ENCODE measurements at regions not wholly inside any gene's neighbourhood (a gene's known extent, or its start where the extent isn't known, plus 50 kb on each side); places are given as distances from the start of the nearest gene placed in this dataset.

GRCh38 chr6:103895136-103895535 lies 964.6 kb downstream of the HACE1 start:
- H3K36me3 Mint-ChIP-seq (ENCODE audit: low read depth): no peaks in the 10 kb centered on the region
- H3K9me3 Mint-ChIP-seq: no peaks in the 10 kb centered on the region
- no peaks in the 10 kb centered on the region for H3K4me1 Mint-ChIP-seq (ENCODE audit: low read depth)
- no peak overlapping the region for H3K27ac Mint-ChIP-seq
- H3K4me3 Mint-ChIP-seq: no peak overlapping the region
- H3K27me3 Mint-ChIP-seq (ENCODE audit: low read depth): no peaks in the 10 kb centered on the region

GRCh38 chr6:103893141-103893581 lies 966.6 kb downstream of the HACE1 start:
- Mint-ChIP-seq H3K27ac (no peak overlapping the region), H3K27me3 (ENCODE audit: low read depth) (no peaks in the 10 kb centered on the region), H3K4me1 (ENCODE audit: low read depth) (no peaks in the 10 kb centered on the region), H3K4me3 (no peak overlapping the region), H3K9me3 (peaks cover 3% of the 10 kb centered on the region), H3K36me3 (ENCODE audit: low read depth) (no peaks in the 10 kb centered on the region)

GRCh38 chr6:103886951-103887350 lies 972.8 kb downstream of the HACE1 start:
- peaks cover 3% of the 10 kb centered on the region for H3K9me3 Mint-ChIP-seq
- no peak overlapping the region for H3K4me3 Mint-ChIP-seq
- H3K36me3 Mint-ChIP-seq (ENCODE audit: low read depth): no peaks in the 10 kb centered on the region
- no peaks in the 10 kb centered on the region for H3K27me3 Mint-ChIP-seq (ENCODE audit: low read depth)
- no peaks in the 10 kb centered on the region for H3K4me1 Mint-ChIP-seq (ENCODE audit: low read depth)
- H3K27ac Mint-ChIP-seq: no peak overlapping the region

- no peaks in the 10 kb centered on the region for H3K27me3 Mint-ChIP-seq (ENCODE audit: low read depth)
- H3K4me3 Mint-ChIP-seq: no peak overlapping the region
- no peaks in the 10 kb centered on the region for H3K4me1 Mint-ChIP-seq (ENCODE audit: low read depth)
- no peak overlapping the region for H3K27ac Mint-ChIP-seq
- H3K9me3 Mint-ChIP-seq: peaks cover 4% of the 10 kb centered on the region
- no peaks in the 10 kb centered on the region for H3K36me3 Mint-ChIP-seq (ENCODE audit: low read depth)
These were observed 974.3 kb downstream of the HACE1 start for GRCh38 chr6:103885446-103885845.

- no peaks in the 10 kb centered on the region for H3K4me1 Mint-ChIP-seq (ENCODE audit: low read depth)
- H3K9me3 Mint-ChIP-seq: peaks cover 3% of the 10 kb centered on the region
- no peak overlapping the region for H3K27ac Mint-ChIP-seq
- no peaks in the 10 kb centered on the region for H3K36me3 Mint-ChIP-seq (ENCODE audit: low read depth)
- H3K4me3 Mint-ChIP-seq: no peak overlapping the region
- H3K27me3 Mint-ChIP-seq (ENCODE audit: low read depth): no peaks in the 10 kb centered on the region
These were observed 979.9 kb downstream of the HACE1 start for GRCh38 chr6:103879800-103880199.

GRCh38 chr6:103875221-103875620 lies 984.5 kb downstream of the HACE1 start:
- H3K4me1 Mint-ChIP-seq (ENCODE audit: low read depth): no peaks in the 10 kb centered on the region
- H3K27me3 Mint-ChIP-seq (ENCODE audit: low read depth): no peaks in the 10 kb centered on the region
- no peak overlapping the region for H3K4me3 Mint-ChIP-seq
- H3K27ac Mint-ChIP-seq: no peak overlapping the region
- no peaks in the 10 kb centered on the region for H3K36me3 Mint-ChIP-seq (ENCODE audit: low read depth)
- H3K9me3 Mint-ChIP-seq: peaks cover under 1% of the 10 kb centered on the region

GRCh38 chr6:103874575-103874974 lies 985.1 kb downstream of the HACE1 start:
- H3K9me3 Mint-ChIP-seq: no peaks in the 10 kb centered on the region
- no peak overlapping the region for H3K4me3 Mint-ChIP-seq
- H3K4me1 Mint-ChIP-seq (ENCODE audit: low read depth): no peaks in the 10 kb centered on the region
- no peaks in the 10 kb centered on the region for H3K36me3 Mint-ChIP-seq (ENCODE audit: low read depth)
- H3K27ac Mint-ChIP-seq: no peak overlapping the region
- H3K27me3 Mint-ChIP-seq (ENCODE audit: low read depth): no peaks in the 10 kb centered on the region

- H3K27me3 Mint-ChIP-seq (ENCODE audit: low read depth): no peaks in the 10 kb centered on the region
- H3K4me3 Mint-ChIP-seq: no peak overlapping the region
- H3K9me3 Mint-ChIP-seq: no peaks in the 10 kb centered on the region
- no peak overlapping the region for H3K27ac Mint-ChIP-seq
- no peaks in the 10 kb centered on the region for H3K4me1 Mint-ChIP-seq (ENCODE audit: low read depth)
- H3K36me3 Mint-ChIP-seq (ENCODE audit: low read depth): no peaks in the 10 kb centered on the region
These were observed 987.0 kb downstream of the HACE1 start for GRCh38 chr6:103872678-103873077.

GRCh38 chr6:103872233-103872632 lies 987.5 kb downstream of the HACE1 start:
- Mint-ChIP-seq H3K4me3 (no peak overlapping the region), H3K9me3 (no peaks in the 10 kb centered on the region), H3K27me3 (ENCODE audit: low read depth) (no peaks in the 10 kb centered on the region), H3K27ac (no peak overlapping the region), H3K4me1 (ENCODE audit: low read depth) (no peaks in the 10 kb centered on the region), H3K36me3 (ENCODE audit: low read depth) (no peaks in the 10 kb centered on the region)

GRCh38 chr6:103870970-103871369 lies 988.7 kb downstream of the HACE1 start:
- no peaks in the 10 kb centered on the region for H3K4me1 Mint-ChIP-seq (ENCODE audit: low read depth)
- H3K4me3 Mint-ChIP-seq: no peak overlapping the region
- no peaks in the 10 kb centered on the region for H3K36me3 Mint-ChIP-seq (ENCODE audit: low read depth)
- no peak overlapping the region for H3K27ac Mint-ChIP-seq
- H3K9me3 Mint-ChIP-seq: no peaks in the 10 kb centered on the region
- no peaks in the 10 kb centered on the region for H3K27me3 Mint-ChIP-seq (ENCODE audit: low read depth)

GRCh38 chr6:103862297-103862696 lies 997.4 kb downstream of the HACE1 start:
- no peaks in the 10 kb centered on the region for H3K27me3 Mint-ChIP-seq (ENCODE audit: low read depth)
- no peak overlapping the region for H3K27ac Mint-ChIP-seq
- H3K36me3 Mint-ChIP-seq (ENCODE audit: low read depth): no peaks in the 10 kb centered on the region
- H3K4me3 Mint-ChIP-seq: no peak overlapping the region
- H3K9me3 Mint-ChIP-seq: no peaks in the 10 kb centered on the region
- no peaks in the 10 kb centered on the region for H3K4me1 Mint-ChIP-seq (ENCODE audit: low read depth)

- Mint-ChIP-seq H3K9me3 (no peaks in the 10 kb centered on the region), H3K4me1 (ENCODE audit: low read depth) (no peaks in the 10 kb centered on the region), H3K36me3 (ENCODE audit: low read depth) (no peaks in the 10 kb centered on the region), H3K27ac (no peak overlapping the region), H3K4me3 (no peak overlapping the region), H3K27me3 (ENCODE audit: low read depth) (no peaks in the 10 kb centered on the region)
These were observed 1001.7 kb downstream of the HACE1 start for GRCh38 chr6:103858003-103858402.

GRCh38 chr6:103855750-103856149 lies 1004.0 kb downstream of the HACE1 start:
- H3K27ac Mint-ChIP-seq: no peak overlapping the region
- H3K4me1 Mint-ChIP-seq (ENCODE audit: low read depth): no peaks in the 10 kb centered on the region
- H3K9me3 Mint-ChIP-seq: no peaks in the 10 kb centered on the region

GRCh38 chr6:103854059-103854458 lies 1005.7 kb downstream of the HACE1 start:
- H3K27ac Mint-ChIP-seq: no peak overlapping the region

More at GRCh38 chr6:103855750-103856149, 1004.0 kb downstream of the HACE1 start:
- Mint-ChIP-seq H3K36me3 (ENCODE audit: low read depth) (no peaks in the 10 kb centered on the region), H3K27me3 (ENCODE audit: low read depth) (no peaks in the 10 kb centered on the region), H3K4me3 (no peak overlapping the region)

GRCh38 chr6:103838457-103838856 lies 1021.3 kb downstream of the HACE1 start:
- H3K4me3 Mint-ChIP-seq: no peak overlapping the region
- no peaks in the 10 kb centered on the region for H3K36me3 Mint-ChIP-seq (ENCODE audit: low read depth)
- H3K27ac Mint-ChIP-seq: no peak overlapping the region
- H3K9me3 Mint-ChIP-seq: no peaks in the 10 kb centered on the region
- no peaks in the 10 kb centered on the region for H3K4me1 Mint-ChIP-seq (ENCODE audit: low read depth)
- no peaks in the 10 kb centered on the region for H3K27me3 Mint-ChIP-seq (ENCODE audit: low read depth)

More at GRCh38 chr6:103854059-103854458, 1005.7 kb downstream of the HACE1 start:
- Mint-ChIP-seq H3K27me3 (ENCODE audit: low read depth) (no peaks in the 10 kb centered on the region), H3K4me1 (ENCODE audit: low read depth) (no peaks in the 10 kb centered on the region), H3K4me3 (no peak overlapping the region), H3K9me3 (no peaks in the 10 kb centered on the region), H3K36me3 (ENCODE audit: low read depth) (no peaks in the 10 kb centered on the region)

- Mint-ChIP-seq H3K9me3 (no peaks in the 10 kb centered on the region), H3K27me3 (ENCODE audit: low read depth) (no peaks in the 10 kb centered on the region), H3K27ac (no peak overlapping the region), H3K4me1 (ENCODE audit: low read depth) (no peaks in the 10 kb centered on the region), H3K4me3 (no peak overlapping the region), H3K36me3 (ENCODE audit: low read depth) (no peaks in the 10 kb centered on the region)
These were observed 1033.5 kb downstream of the HACE1 start for GRCh38 chr6:103826209-103826608.

All from T-helper 1 cell treated with Interleukin-12 subunit alpha and Interleukin-12 subunit beta and Interleukin-4 antibody, amounts not matched to agents 30 μg/mL and 1 μg/mL, for 36 hours (primary cell).